ENCODE measurements at regions not wholly inside any gene's neighbourhood (a gene's known extent, or its start where the extent isn't known, plus 50 kb on each side); places are given as distances from the start of the nearest gene placed in this dataset.

DNA sequence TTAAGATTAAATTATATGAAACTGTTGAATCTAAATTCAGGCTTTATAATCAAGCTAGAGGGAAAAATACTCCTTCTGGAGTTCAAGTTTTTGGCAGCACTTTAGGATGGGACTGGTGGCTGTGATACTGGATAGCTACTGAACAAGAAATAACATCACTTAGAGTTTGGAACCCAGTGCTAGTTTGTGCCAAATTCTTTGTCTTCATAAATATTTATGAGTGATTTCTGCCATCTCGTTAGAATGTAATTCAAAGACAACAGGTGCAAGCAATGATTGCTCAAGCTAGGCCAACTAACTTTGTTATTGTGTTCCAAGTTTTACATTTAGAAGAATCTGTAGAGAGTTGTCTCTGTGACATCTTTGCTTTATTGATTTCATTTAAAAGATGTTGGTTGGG, 417.9 kb downstream of the FAT4 start:
- no peak for DNase-seq (ENCODE audit: low spot score in 2 of 2, unreplicated experiment in 2 of 2)
- no peak overlapping the region for H3K4me3 Mint-ChIP-seq
- peak overlapping the region; percentile 45 for H3K27ac Mint-ChIP-seq
- peaks cover 39% of the 10 kb centered on the region for H3K4me1 Mint-ChIP-seq
- no peaks in the 10 kb centered on the region for H3K9me3 Mint-ChIP-seq
- TF ChIP-seq, protein P1, sequence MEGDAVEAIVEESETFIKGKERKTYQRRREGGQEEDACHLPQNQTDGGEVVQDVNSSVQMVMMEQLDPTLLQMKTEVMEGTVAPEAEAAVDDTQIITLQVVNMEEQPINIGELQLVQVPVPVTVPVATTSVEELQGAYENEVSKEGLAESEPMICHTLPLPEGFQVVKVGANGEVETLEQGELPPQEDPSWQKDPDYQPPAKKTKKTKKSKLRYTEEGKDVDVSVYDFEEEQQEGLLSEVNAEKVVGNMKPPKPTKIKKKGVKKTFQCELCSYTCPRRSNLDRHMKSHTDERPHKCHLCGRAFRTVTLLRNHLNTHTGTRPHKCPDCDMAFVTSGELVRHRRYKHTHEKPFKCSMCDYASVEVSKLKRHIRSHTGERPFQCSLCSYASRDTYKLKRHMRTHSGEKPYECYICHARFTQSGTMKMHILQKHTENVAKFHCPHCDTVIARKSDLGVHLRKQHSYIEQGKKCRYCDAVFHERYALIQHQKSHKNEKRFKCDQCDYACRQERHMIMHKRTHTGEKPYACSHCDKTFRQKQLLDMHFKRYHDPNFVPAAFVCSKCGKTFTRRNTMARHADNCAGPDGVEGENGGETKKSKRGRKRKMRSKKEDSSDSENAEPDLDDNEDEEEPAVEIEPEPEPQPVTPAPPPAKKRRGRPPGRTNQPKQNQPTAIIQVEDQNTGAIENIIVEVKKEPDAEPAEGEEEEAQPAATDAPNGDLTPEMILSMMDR (IDR thresholded peaks at IDR 0.05; ENCODE audit: unreplicated experiment) = no peak
- no peaks in the 10 kb centered on the region for H3K36me3 Mint-ChIP-seq
- no peaks in the 10 kb centered on the region for H3K27me3 Mint-ChIP-seq (ENCODE audit: low read depth)

DNA sequence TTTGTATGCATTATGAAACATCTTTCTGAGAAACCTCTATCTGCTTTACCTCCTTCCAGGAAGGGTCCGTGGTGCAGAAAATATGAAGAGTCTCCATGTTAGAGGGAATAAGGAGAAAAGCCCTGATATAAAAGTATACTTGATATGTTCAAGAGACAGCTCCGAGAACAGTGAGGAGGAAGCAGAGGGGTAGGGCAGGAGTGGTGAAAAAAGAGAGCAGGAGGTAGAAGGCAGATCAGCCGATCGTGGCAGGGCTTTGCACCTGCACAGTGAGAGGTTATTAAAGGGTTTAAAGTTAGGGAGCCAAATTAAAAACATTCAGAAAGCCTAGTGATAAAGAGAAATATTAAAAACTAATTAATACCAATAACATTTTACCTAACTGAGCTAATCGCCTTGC, 419.7 kb downstream of the FAT4 start:
- no peak for DNase-seq (ENCODE audit: low spot score in 2 of 2, unreplicated experiment in 2 of 2)
- Mint-ChIP-seq H3K27me3 (ENCODE audit: low read depth) (no peaks in the 10 kb centered on the region), H3K9me3 (no peaks in the 10 kb centered on the region), H3K36me3 (no peaks in the 10 kb centered on the region), H3K27ac (peak overlapping the region; percentile 97), H3K4me3 (no peak overlapping the region), H3K4me1 (peaks cover 36% of the 10 kb centered on the region)
- TF ChIP-seq, protein P1 (IDR thresholded peaks at IDR 0.05; ENCODE audit: unreplicated experiment) = no peak

DNA sequence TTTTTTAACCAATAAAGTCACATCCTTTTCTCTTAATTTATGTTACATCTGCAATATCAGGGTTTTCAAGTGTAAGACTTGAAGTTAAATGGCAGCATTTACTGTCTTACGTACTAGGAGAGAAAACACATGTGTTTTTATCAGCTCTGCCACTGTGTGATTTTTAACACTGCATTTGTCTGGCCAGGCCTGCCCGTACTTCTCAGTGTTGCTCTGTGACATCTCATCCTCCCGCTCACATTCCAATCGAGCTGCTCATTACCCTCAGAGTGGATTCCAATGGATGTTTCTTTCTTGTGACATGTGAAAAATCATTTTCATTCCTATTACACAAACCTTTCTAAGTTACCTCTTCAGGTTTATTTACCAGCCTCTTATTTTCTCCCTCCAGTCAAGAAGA, 420.3 kb downstream of the FAT4 start:
- no peak overlapping the region for H3K4me3 Mint-ChIP-seq
- no peaks in the 10 kb centered on the region for H3K9me3 Mint-ChIP-seq
- no peaks in the 10 kb centered on the region for H3K27me3 Mint-ChIP-seq (ENCODE audit: low read depth)
- DNase-seq (ENCODE audit: low spot score in 2 of 2, unreplicated experiment in 2 of 2) = peak; percentile 23 to 53
- TF ChIP-seq, protein P1 (IDR thresholded peaks at IDR 0.05; ENCODE audit: unreplicated experiment) = no peak
- no peaks in the 10 kb centered on the region for H3K36me3 Mint-ChIP-seq
- peaks cover 35% of the 10 kb centered on the region for H3K4me1 Mint-ChIP-seq
- H3K27ac Mint-ChIP-seq = peak overlapping the region; percentile 97

DNA sequence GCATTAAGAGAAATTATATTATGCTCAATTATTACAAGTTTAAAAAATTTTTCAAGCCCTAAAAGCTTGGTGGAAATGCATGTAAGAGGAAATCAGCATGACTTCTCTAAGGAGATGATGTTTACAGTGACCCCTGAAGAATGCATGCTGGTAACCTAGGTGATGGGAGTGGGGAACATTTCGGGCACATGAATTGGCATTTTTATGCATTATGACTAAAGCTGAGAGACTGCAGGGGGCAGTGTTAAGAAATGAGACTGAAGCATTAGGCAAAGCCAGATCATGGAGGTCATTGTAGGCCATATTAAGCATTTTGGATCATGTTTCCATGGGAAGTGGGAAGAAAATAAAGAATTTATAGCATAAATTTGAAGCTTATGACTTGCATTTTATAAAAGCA, 421.3 kb downstream of the FAT4 start:
- Mint-ChIP-seq H3K4me1 (peaks cover 34% of the 10 kb centered on the region), H3K36me3 (no peaks in the 10 kb centered on the region), H3K9me3 (no peaks in the 10 kb centered on the region), H3K4me3 (no peak overlapping the region), H3K27ac (peak overlapping the region; percentile 97), H3K27me3 (ENCODE audit: low read depth) (no peaks in the 10 kb centered on the region)
- DNase-seq (ENCODE audit: low spot score in 2 of 2, unreplicated experiment in 2 of 2) = no peak
- TF ChIP-seq, protein P1 (IDR thresholded peaks at IDR 0.05; ENCODE audit: unreplicated experiment) = no peak

DNA sequence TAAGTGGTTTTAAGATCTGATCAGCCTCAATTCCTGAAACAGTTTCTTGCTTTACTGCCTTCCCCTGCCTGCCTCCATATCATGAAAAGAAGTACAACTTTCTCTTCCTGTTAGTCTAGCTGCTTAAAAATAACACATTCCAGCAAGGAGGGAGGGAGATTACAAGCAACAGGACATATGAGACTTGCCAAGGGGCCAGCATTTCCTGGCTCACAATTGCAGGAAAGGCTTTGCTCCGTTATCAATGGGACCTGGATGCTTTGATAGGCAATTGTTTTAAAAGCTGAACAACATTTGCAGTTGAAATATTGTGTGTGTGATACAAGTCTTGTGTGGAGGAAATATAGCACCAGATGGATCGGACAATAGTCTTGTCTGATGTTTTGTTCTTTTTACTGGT, 425.0 kb downstream of the FAT4 start:
- DNase-seq (ENCODE audit: low spot score in 2 of 2, unreplicated experiment in 2 of 2) = no peak
- Mint-ChIP-seq H3K27me3 (ENCODE audit: low read depth) (no peaks in the 10 kb centered on the region), H3K36me3 (no peaks in the 10 kb centered on the region), H3K27ac (peak overlapping the region; percentile 66), H3K9me3 (peaks cover 8% of the 10 kb centered on the region), H3K4me3 (no peak overlapping the region), H3K4me1 (peaks cover 22% of the 10 kb centered on the region)
- TF ChIP-seq, protein P1 (IDR thresholded peaks at IDR 0.05; ENCODE audit: unreplicated experiment) = no peak

DNA sequence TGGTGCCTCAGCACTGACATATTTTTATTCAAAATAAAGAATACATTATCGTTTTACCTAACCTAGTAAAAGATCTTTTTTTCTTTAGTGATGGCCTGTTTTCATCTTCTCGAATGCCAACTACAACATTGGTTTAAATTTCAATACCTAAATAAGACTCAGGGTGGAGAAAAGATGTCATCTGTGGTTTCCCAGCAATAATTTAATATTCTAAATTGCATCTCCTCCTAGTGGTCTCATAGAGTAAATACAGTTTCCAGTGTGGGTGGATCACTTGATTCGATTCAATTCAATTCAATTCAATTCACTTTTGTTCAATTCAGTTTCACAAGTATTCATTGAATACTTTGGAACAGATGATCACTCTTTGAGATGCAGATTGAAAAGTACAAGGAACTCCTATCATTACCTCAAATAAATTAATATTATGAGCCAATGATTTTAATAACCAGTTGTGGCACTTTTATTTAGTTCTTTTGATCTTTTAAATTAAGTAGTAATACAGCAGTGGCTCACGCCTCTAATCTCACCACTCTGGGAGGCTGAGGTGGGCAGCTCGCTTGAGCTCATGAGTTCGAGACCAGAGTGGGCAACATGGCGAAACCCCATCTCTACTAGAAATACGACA, 427.2 kb downstream of the FAT4 start:
- H3K9me3 Mint-ChIP-seq = peaks cover 13% of the 10 kb centered on the region
- TF ChIP-seq, protein P1 (IDR thresholded peaks at IDR 0.05; ENCODE audit: unreplicated experiment) = peak; percentile 73
- no peaks in the 10 kb centered on the region for H3K36me3 Mint-ChIP-seq
- no peak overlapping the region for H3K4me3 Mint-ChIP-seq
- no peaks in the 10 kb centered on the region for H3K27me3 Mint-ChIP-seq (ENCODE audit: low read depth)
- H3K27ac Mint-ChIP-seq = no peak overlapping the region
- H3K4me1 Mint-ChIP-seq = peaks cover 10% of the 10 kb centered on the region
- no peak for DNase-seq (ENCODE audit: low spot score in 2 of 2, unreplicated experiment in 2 of 2)
